IMR-90 (cell line): ENCODE measurements at regions not wholly inside any gene's neighbourhood (a gene's known extent, or its start where the extent isn't known, plus 50 kb on each side); places are given as distances from the start of the nearest gene placed in this dataset.

ENCODE experiments used
- ATAC-seq: fragments of 200-7000 bp; cut with Tn5 transposase; 2 replicates; pipeline ENCODE4 v1.9.1; 2020; ENCODE audit warnings: low read depth, mild to moderate bottlenecking, moderate library complexity
- BruUV-seq: library from RNA; stranded (reverse); fragments of 400-500 nt; replicated peaks from 2 replicates; lab custom pipeline; 2021; lab: Mats Ljungman, UMichigan
- CTCF ChIA-PET: fragments of 300-600 bp; formaldehyde crosslinking; extraction: SDS; loops from one replicate; lab custom pipeline; 2021; ENCODE audit warnings: antibody characterized with exemption; lab: Yijun Ruan, JAX
- POLR2A ChIA-PET: fragments of 300-600 bp; sonication (Branson Sonifier 250); formaldehyde crosslinking; loops from one replicate; lab custom pipeline; 2022; ENCODE audit warnings: antibody characterized with exemption; ENCODE audit not compliant: unreplicated experiment; lab: Charles Lee
- DNase-seq: peaks from one replicate; pipeline ENCODE4 v3.0.0; 2013
- H2AFZ ChIP-seq: replicated peaks from 2 replicates; pipeline ENCODE3; 2013; ENCODE audit warnings: low read length, mild to moderate bottlenecking; ENCODE audit not compliant: poor library complexity
- H2AK5ac ChIP-seq: 2 replicates; pipeline ENCODE4 v1.6.1; 2013; ENCODE audit warnings: low read depth, low read length, inconsistent platforms
- H2AK9ac ChIP-seq: replicated peaks from 2 replicates; pipeline ENCODE3; 2013; ENCODE audit warnings: mild to moderate bottlenecking, low read depth, low read length, moderate library complexity; ENCODE audit not compliant: poor library complexity
- H2BK120ac ChIP-seq: 2 replicates; pipeline ENCODE4 v1.6.1; 2013; ENCODE audit warnings: low read depth, low read length, inconsistent platforms
- H2BK15ac ChIP-seq: 3 replicates; pipeline ENCODE4 v1.6.1; 2013; ENCODE audit warnings: low read depth, low read length, inconsistent platforms
- H2BK20ac ChIP-seq: 2 replicates; pipeline ENCODE4 v1.6.1; 2013; ENCODE audit warnings: low read depth, mild to moderate bottlenecking, inconsistent platforms, low read length, moderate library complexity
- H2BK5ac ChIP-seq: 2 replicates; pipeline ENCODE4 v1.6.1; 2013; ENCODE audit warnings: mild to moderate bottlenecking, low read depth, low read length, inconsistent platforms; ENCODE audit not compliant: poor library complexity, severe bottlenecking
- H3K14ac ChIP-seq: replicated peaks from 2 replicates; pipeline ENCODE4 v1.6.1; 2013; ENCODE audit warnings: low read depth, low read length, inconsistent platforms
- H3K18ac ChIP-seq: 2 replicates; pipeline ENCODE4 v1.6.1; 2013; ENCODE audit warnings: low read depth, low read length, control low read depth
- H3K23ac ChIP-seq: 2 replicates; pipeline ENCODE4 v1.6.1; 2013; ENCODE audit warnings: low read depth, low read length, inconsistent platforms
- H3K27ac ChIP-seq: 2 replicates; pipeline ENCODE4 v1.5.1; 2013; ENCODE audit warnings: mild to moderate bottlenecking, control low read depth, low read length; ENCODE audit not compliant: insufficient read depth
- H3K27me3 ChIP-seq: 2 replicates; pipeline ENCODE4 v1.6.1; 2013; ENCODE audit warnings: low read length; ENCODE audit not compliant: control insufficient read depth, insufficient read depth
- H3K36me3 ChIP-seq: 2 replicates; pipeline ENCODE4 v1.6.1; 2013; ENCODE audit warnings: low read length, mixed read lengths; ENCODE audit not compliant: control insufficient read depth, insufficient read depth
- H3K4ac ChIP-seq: 2 replicates; pipeline ENCODE4 v1.6.1; 2013; ENCODE audit warnings: low read depth, low read length, inconsistent platforms
- H3K4me1 ChIP-seq: 2 replicates; pipeline ENCODE4 v1.6.1; 2013; ENCODE audit warnings: low read length, mixed read lengths; ENCODE audit not compliant: control insufficient read depth, insufficient read depth
- H3K4me2 ChIP-seq: 2 replicates; pipeline ENCODE4 v1.6.1; 2013; ENCODE audit warnings: low read depth, mild to moderate bottlenecking, control low read depth, low read length, moderate library complexity
- H3K4me3 ChIP-seq: 2 replicates; pipeline ENCODE4 v1.5.1; 2013; ENCODE audit warnings: low read depth, mild to moderate bottlenecking, control low read depth, low read length, moderate library complexity; ENCODE audit not compliant: insufficient read depth
- H3K56ac ChIP-seq: 2 replicates; pipeline ENCODE4 v1.6.1; 2013; ENCODE audit warnings: low read length, inconsistent platforms; ENCODE audit not compliant: insufficient read depth; ENCODE audit errors: extremely low read depth
- H3K79me1 ChIP-seq, 2 experiments: 2 replicates each; pipeline ENCODE4 v1.6.1; 2013; ENCODE audit warnings: low read length in 2 of 2, inconsistent platforms in 1 of 2, low read depth in 1 of 2
- H3K9ac ChIP-seq: 2 replicates; pipeline ENCODE4 v1.6.1; 2013; ENCODE audit warnings: low read depth, low read length, control low read depth
- H3K9me1 ChIP-seq: 2 replicates; pipeline ENCODE4 v1.6.1; 2013; ENCODE audit warnings: low read length, inconsistent platforms; ENCODE audit not compliant: insufficient read depth
- H3K9me3 ChIP-seq: 2 replicates; pipeline ENCODE4 v1.6.1; 2013; ENCODE audit warnings: low read length; ENCODE audit not compliant: control insufficient read depth, insufficient read depth
- H4K20me1 ChIP-seq: 2 replicates; pipeline ENCODE4 v1.6.1; 2013; ENCODE audit warnings: low read length, inconsistent platforms; ENCODE audit not compliant: insufficient read depth
- H4K5ac ChIP-seq: 2 replicates; pipeline ENCODE4 v1.6.1; 2013; ENCODE audit warnings: mild to moderate bottlenecking, low read depth, low read length, control low read depth
- H4K8ac ChIP-seq, 2 experiments: 2 replicates each; pipeline ENCODE4 v1.6.1; 2013; ENCODE audit warnings: low read depth in 2 of 2, low read length in 2 of 2, control low read depth in 1 of 2, inconsistent platforms in 1 of 2
- H4K91ac ChIP-seq: 2 replicates; pipeline ENCODE4 v1.6.1; 2013; ENCODE audit warnings: low read depth, low read length, inconsistent platforms; ENCODE audit not compliant: insufficient read depth
- BHLHE40 ChIP-seq: fragments of 150-350 bp; IDR thresholded peaks from 2 replicates; pipeline ENCODE4 v1.6.1; 2016; ENCODE audit warnings: mild to moderate bottlenecking, low read depth, low read length
- CEBPB ChIP-seq: IDR thresholded peaks from 2 replicates; pipeline ENCODE4 v1.6.1; 2012; ENCODE audit warnings: low read depth, low read length, improper control_type of control experiment
- CHD1 ChIP-seq: IDR thresholded peaks from 2 replicates; pipeline ENCODE4 v1.6.1; 2012; ENCODE audit warnings: low read depth, low read length, improper control_type of control experiment
- CTCF ChIP-seq: conservative IDR thresholded peaks from 2 replicates; pipeline ENCODE4 v1.5.1; 2012; ENCODE audit warnings: mild to moderate bottlenecking, low read depth, low read length, improper control_type of control experiment
- ELK1 ChIP-seq: fragments of 150-350 bp; IDR thresholded peaks from 2 replicates; pipeline ENCODE4 v1.6.1; 2016; ENCODE audit warnings: low read depth, mild to moderate bottlenecking, low read length, moderate library complexity, borderline replicate concordance
- MAFK ChIP-seq: IDR thresholded peaks from 2 replicates; pipeline ENCODE4 v1.6.1; 2012; ENCODE audit warnings: low read depth, low read length, improper control_type of control experiment
- MAZ ChIP-seq: IDR thresholded peaks from 2 replicates; pipeline ENCODE4 v1.6.1; 2012; ENCODE audit warnings: low read depth, mild to moderate bottlenecking, low read length, improper control_type of control experiment, moderate library complexity, borderline replicate concordance
- MXI1 ChIP-seq: IDR thresholded peaks from 2 replicates; pipeline ENCODE4 v1.6.1; 2012; ENCODE audit warnings: low read depth, mild to moderate bottlenecking, low read length, moderate library complexity, borderline replicate concordance
- NFE2L2 ChIP-seq: fragments of 150-350 bp; IDR thresholded peaks from 2 replicates; pipeline ENCODE4 v1.6.1; 2016; ENCODE audit warnings: low read depth, mild to moderate bottlenecking, low read length
- POLR2A ChIP-seq: IDR thresholded peaks from 2 replicates; pipeline ENCODE4 v1.6.1; 2012; ENCODE audit warnings: mild to moderate bottlenecking, low read depth, low read length
- RAD21 ChIP-seq: IDR thresholded peaks from 2 replicates; pipeline ENCODE4 v1.6.1; 2012; ENCODE audit warnings: low read length, improper control_type of control experiment
- RCOR1 ChIP-seq: IDR thresholded peaks from 2 replicates; pipeline ENCODE4 v1.6.1; 2012; ENCODE audit warnings: mild to moderate bottlenecking, low read length, improper control_type of control experiment; ENCODE audit not compliant: insufficient replicate concordance
- RFX5 ChIP-seq: IDR thresholded peaks from 2 replicates; pipeline ENCODE4 v1.8.0; 2012; ENCODE audit warnings: low read depth, mild to moderate bottlenecking, low read length, moderate library complexity
- SMC3 ChIP-seq: fragments of 150-350 bp; IDR thresholded peaks from 2 replicates; pipeline ENCODE4 v1.6.1; 2016; ENCODE audit warnings: low read depth, mild to moderate bottlenecking, antibody characterized with exemption, low read length, moderate library complexity
- USF2 ChIP-seq: fragments of 150-350 bp; IDR thresholded peaks from 2 replicates; pipeline ENCODE4 v1.6.1; 2017; ENCODE audit warnings: mild to moderate bottlenecking, antibody characterized with exemption, low read length, low read depth
- WGBS, 2 experiments: methylation state at CpG; one replicate each; pipeline versions ENCODE4 v1.1.5 to v1.1.7; 2013; ENCODE audit warnings: missing lambda C conversion rate in 2 of 2; ENCODE audit not compliant: insufficient read length in 1 of 2; ENCODE audit errors: extremely low coverage in 2 of 2; 5-methylcytosine and 5-hydroxymethylcytosine counted together
- dilution Hi-C: fragments of 300-500 bp; cut with HindIII; formaldehyde crosslinking; loops from one replicate; pipeline ENCODE4 v1.14.3; 2018; ENCODE audit warnings: low sequenced_read_pairs; ENCODE audit not compliant: unreplicated experiment
- in situ Hi-C: fragments of 300-500 bp; cut with MboI; formaldehyde crosslinking; loops from 3 replicates; pipeline ENCODE4 v1.14.3; 2019; ENCODE audit warnings: low sequenced_read_pairs, inconsistent platforms, mixed read lengths
- intact Hi-C: fragments of 100-400 bp; cut with micrococcal nuclease; formaldehyde crosslinking; loops from 2 replicates; pipeline ENCODE4 v1.10.0; 2022

GRCh38 chr1:37308031-37308960, 166.1 kb upstream of the ZC3H12A start:
- BruUV-seq = no TSS peak
- Histone ChIP-seq H3K18ac (no peak overlapping the region), H3K27ac (no peak overlapping the region), H4K8ac (no peak overlapping the region), H2BK20ac (no peak overlapping the region), H2BK15ac (no peak overlapping the region), H4K5ac (no peak overlapping the region), H3K27me3 (no peaks in the 10 kb centered on the region), H3K4me1 (no peaks in the 10 kb centered on the region), H3K9ac (no peak overlapping the region), H4K20me1 (no peaks in the 10 kb centered on the region), H3K36me3 (no peaks in the 10 kb centered on the region), H2BK5ac (no peak overlapping the region), H3K9me3 (no peaks in the 10 kb centered on the region), H3K4me3 (no peak overlapping the region), H4K91ac (no peak overlapping the region), H2AK5ac (no peak overlapping the region), H2BK120ac (no peak overlapping the region), H3K56ac (no peak overlapping the region), H3K4ac (no peak overlapping the region), H3K9me1 (no peaks in the 10 kb centered on the region), H3K4me2 (no peak overlapping the region), H2AFZ (no peak overlapping the region), H2AK9ac (no peak overlapping the region), H3K14ac (no peak overlapping the region), H3K23ac (no peak overlapping the region), H3K79me1 (no peaks in the 10 kb centered on the region)
- DNase-seq (no peak), ATAC-seq (no peak)
- dilution Hi-C loops = no loop called here
- no peak for TF ChIP-seq BHLHE40
- TF ChIP-seq MXI1 = no peak
- no peak for TF ChIP-seq NFE2L2
- no peak for TF ChIP-seq CTCF
- no peak for TF ChIP-seq MAFK
- TF ChIP-seq ELK1 = no peak
- TF ChIP-seq SMC3 = no peak
- no peak for TF ChIP-seq POLR2A
- no peak for TF ChIP-seq USF2
- no peak for TF ChIP-seq RAD21
- TF ChIP-seq RFX5 = no peak
- no peak for TF ChIP-seq CHD1
- no peak for TF ChIP-seq CEBPB
- no peak for TF ChIP-seq RCOR1
- no peak for TF ChIP-seq MAZ
- WGBS, 2 experiments = 58% methylated on average over 4 of the region's 25 CpGs; no CpG with 5 or more reads in 1 of the 2 experiments
- CTCF ChIA-PET = no interaction called here
- in situ Hi-C loops = loop anchor here (25.0 kb wide), 1 partner anchor 721 kb away; no protein-coding TSS in a partner anchor
- intact Hi-C loops = no loop called here
- POLR2A ChIA-PET = no interaction called here
